ENCODE measurements at regions not wholly inside any gene's neighbourhood (a gene's known extent, or its start where the extent isn't known, plus 50 kb on each side); places are given as distances from the start of the nearest gene placed in this dataset.

- TF ChIP-seq, protein P1, sequence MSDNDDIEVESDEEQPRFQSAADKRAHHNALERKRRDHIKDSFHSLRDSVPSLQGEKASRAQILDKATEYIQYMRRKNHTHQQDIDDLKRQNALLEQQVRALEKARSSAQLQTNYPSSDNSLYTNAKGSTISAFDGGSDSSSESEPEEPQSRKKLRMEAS (IDR thresholded peaks at IDR 0.05): no peak
- 0 out of 2 replicates have a peak, but pooled peaks have one; percentile 12 for TF ChIP-seq USF1 (IDR thresholded peaks at IDR 0.05)
- TF ChIP-seq YY1 (IDR thresholded peaks at IDR 0.05; ENCODE audit: low read depth): no peak
- TF ChIP-seq TCF12 (IDR thresholded peaks at IDR 0.05; ENCODE audit: low read depth): no peak
- no peak for TF ChIP-seq NFIC (IDR thresholded peaks at IDR 0.05)
- TF ChIP-seq TAF1 (IDR thresholded peaks at IDR 0.05; ENCODE audit: low read depth): no peak
- no peak for TF ChIP-seq RAD21 (IDR thresholded peaks at IDR 0.05; ENCODE audit: low read depth)
These were observed 256.3 kb upstream of the IRF2BP2 start for GRCh38 chr1:234866007-234866866.

DNA sequence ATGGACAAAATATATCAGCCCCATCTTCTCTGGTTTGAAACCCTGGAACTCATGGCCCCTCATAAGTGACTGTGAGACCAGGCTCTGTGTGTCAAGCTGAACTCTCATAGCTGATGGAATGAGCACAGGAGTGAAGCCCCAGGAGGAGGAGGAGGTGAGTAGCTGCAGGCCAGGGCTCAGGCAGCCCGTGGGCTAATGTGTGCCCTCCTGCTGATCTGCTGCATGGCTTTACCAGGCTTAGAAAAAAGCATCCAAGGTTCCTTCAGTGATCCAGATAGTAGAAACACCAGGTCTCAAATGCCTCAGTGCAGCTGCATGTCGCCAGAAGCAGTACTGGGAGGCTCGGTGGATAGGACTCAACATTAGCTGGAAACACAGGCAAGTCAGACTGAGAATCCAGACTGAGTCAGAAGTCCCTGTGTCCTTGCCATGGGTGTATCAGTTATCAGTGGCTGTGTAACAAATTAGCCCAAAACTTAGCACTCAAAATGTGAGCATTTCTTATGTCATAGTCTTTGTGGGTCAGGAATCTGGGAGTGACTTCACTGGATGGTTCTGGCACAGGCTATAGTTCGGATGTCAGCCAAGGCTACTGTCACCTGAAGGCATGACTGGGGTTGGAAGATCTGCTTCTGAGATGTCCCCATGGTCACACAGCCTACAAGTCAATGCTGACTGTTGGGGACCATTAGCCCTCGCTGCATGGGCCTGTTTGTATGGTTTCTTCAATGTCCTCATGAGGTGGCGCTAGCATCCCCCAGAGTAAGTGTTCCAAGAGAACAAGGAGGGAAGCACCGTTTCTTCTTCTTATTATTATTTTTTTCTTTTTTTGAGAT is 255.4 kb upstream of the IRF2BP2 start:
- TF ChIP-seq YY1 (IDR thresholded peaks at IDR 0.05; ENCODE audit: low read depth): no peak
- TF ChIP-seq TEAD4 (IDR thresholded peaks at IDR 0.05): no peak
- TF ChIP-seq, protein P1 (IDR thresholded peaks at IDR 0.05): no peak
- no peak for TF ChIP-seq FOXM1 (IDR thresholded peaks at IDR 0.05; ENCODE audit: borderline replicate concordance, low read depth)
- TF ChIP-seq TCF12 (IDR thresholded peaks at IDR 0.05; ENCODE audit: low read depth): no peak
- TF ChIP-seq, protein P2, sequence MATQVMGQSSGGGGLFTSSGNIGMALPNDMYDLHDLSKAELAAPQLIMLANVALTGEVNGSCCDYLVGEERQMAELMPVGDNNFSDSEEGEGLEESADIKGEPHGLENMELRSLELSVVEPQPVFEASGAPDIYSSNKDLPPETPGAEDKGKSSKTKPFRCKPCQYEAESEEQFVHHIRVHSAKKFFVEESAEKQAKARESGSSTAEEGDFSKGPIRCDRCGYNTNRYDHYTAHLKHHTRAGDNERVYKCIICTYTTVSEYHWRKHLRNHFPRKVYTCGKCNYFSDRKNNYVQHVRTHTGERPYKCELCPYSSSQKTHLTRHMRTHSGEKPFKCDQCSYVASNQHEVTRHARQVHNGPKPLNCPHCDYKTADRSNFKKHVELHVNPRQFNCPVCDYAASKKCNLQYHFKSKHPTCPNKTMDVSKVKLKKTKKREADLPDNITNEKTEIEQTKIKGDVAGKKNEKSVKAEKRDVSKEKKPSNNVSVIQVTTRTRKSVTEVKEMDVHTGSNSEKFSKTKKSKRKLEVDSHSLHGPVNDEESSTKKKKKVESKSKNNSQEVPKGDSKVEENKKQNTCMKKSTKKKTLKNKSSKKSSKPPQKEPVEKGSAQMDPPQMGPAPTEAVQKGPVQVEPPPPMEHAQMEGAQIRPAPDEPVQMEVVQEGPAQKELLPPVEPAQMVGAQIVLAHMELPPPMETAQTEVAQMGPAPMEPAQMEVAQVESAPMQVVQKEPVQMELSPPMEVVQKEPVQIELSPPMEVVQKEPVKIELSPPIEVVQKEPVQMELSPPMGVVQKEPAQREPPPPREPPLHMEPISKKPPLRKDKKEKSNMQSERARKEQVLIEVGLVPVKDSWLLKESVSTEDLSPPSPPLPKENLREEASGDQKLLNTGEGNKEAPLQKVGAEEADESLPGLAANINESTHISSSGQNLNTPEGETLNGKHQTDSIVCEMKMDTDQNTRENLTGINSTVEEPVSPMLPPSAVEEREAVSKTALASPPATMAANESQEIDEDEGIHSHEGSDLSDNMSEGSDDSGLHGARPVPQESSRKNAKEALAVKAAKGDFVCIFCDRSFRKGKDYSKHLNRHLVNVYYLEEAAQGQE (IDR thresholded peaks at IDR 0.05; ENCODE audit: low read depth): no peak
- TF ChIP-seq EP300 (IDR thresholded peaks at IDR 0.05; ENCODE audit: borderline replicate concordance): no peak

GRCh38 chr1:234864116-234864515 is 254.1 kb upstream of the IRF2BP2 start:
- TF ChIP-seq EGR1 (IDR thresholded peaks at IDR 0.05) (no peak), RAD21 (IDR thresholded peaks at IDR 0.05; ENCODE audit: low read depth) (no peak), CREB1 (IDR thresholded peaks at IDR 0.05; ENCODE audit: low read depth) (no peak), EP300 (IDR thresholded peaks at IDR 0.05; ENCODE audit: borderline replicate concordance) (no peak), TCF12 (IDR thresholded peaks at IDR 0.05; ENCODE audit: low read depth) (no peak), YY1 (IDR thresholded peaks at IDR 0.05; ENCODE audit: low read depth) (no peak), ZBTB7A (IDR thresholded peaks at IDR 0.05; ENCODE audit: low read depth) (no peak), USF1 (IDR thresholded peaks at IDR 0.05) (no peak), TEAD4 (IDR thresholded peaks at IDR 0.05) (no peak), NFIC (IDR thresholded peaks at IDR 0.05) (no peak), FOXM1 (IDR thresholded peaks at IDR 0.05; ENCODE audit: borderline replicate concordance, low read depth) (no peak), TAF1 (IDR thresholded peaks at IDR 0.05; ENCODE audit: low read depth) (no peak), CEBPB (IDR thresholded peaks at IDR 0.05) (no peak)
- TF ChIP-seq, protein P2 (IDR thresholded peaks at IDR 0.05; ENCODE audit: low read depth): no peak
- TF ChIP-seq, protein P1 (IDR thresholded peaks at IDR 0.05): no peak

- TF ChIP-seq CREB1 (IDR thresholded peaks at IDR 0.05; ENCODE audit: low read depth): no peak
- TF ChIP-seq, protein P1 (IDR thresholded peaks at IDR 0.05): no peak
- TF ChIP-seq TAF1 (IDR thresholded peaks at IDR 0.05; ENCODE audit: low read depth): no peak
- TF ChIP-seq, protein P2 (IDR thresholded peaks at IDR 0.05; ENCODE audit: low read depth): no peak
These were observed 253.6 kb upstream of the IRF2BP2 start for GRCh38 chr1:234863551-234863971.
